22Rv1 (cell line): ENCODE measurements at regions not wholly inside any gene's neighbourhood (a gene's known extent, or its start where the extent isn't known, plus 50 kb on each side); places are given as distances from the start of the nearest gene placed in this dataset.

ENCODE experiments used
- ZFX ChIP-seq: fragments of 450-650 bp; IDR thresholded peaks from 2 replicates; pipeline ENCODE4 v1.6.1; 2017; ENCODE audit warnings: antibody characterized with exemption, borderline replicate concordance
- TF ChIP-seq, protein P1 (sequence below): fragments of 450-650 bp; IDR thresholded peaks from 2 replicates; pipeline ENCODE4 v1.5.1; 2017; ENCODE audit warnings: mild to moderate bottlenecking

DNA sequence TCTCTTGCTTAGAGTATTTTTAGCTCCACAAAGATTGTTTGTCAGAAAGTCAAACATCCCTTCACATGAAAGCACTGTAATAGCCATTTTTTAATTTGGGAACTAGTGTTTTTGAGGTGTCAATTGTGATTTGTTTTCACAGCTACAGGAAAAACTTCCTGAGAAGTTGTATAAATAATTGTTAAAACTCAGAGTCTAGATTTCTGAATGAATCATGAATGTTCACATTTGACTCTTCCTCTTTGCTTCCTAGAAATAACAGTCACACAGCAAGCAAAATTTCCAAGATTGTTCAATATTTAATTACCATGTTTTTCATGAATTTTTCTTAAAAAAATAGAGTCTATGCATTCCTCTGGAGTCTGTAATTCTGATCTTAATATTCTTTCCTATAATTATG, 156.9 kb upstream of the SLC7A11 start:
- TF ChIP-seq, protein P1, sequence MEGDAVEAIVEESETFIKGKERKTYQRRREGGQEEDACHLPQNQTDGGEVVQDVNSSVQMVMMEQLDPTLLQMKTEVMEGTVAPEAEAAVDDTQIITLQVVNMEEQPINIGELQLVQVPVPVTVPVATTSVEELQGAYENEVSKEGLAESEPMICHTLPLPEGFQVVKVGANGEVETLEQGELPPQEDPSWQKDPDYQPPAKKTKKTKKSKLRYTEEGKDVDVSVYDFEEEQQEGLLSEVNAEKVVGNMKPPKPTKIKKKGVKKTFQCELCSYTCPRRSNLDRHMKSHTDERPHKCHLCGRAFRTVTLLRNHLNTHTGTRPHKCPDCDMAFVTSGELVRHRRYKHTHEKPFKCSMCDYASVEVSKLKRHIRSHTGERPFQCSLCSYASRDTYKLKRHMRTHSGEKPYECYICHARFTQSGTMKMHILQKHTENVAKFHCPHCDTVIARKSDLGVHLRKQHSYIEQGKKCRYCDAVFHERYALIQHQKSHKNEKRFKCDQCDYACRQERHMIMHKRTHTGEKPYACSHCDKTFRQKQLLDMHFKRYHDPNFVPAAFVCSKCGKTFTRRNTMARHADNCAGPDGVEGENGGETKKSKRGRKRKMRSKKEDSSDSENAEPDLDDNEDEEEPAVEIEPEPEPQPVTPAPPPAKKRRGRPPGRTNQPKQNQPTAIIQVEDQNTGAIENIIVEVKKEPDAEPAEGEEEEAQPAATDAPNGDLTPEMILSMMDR, result no peak
- TF ChIP-seq ZFX, result no peak
